Muscle of arm (tissue), 1 donor: ENCODE measurements at regions not wholly inside any gene's neighbourhood (a gene's known extent, or its start where the extent isn't known, plus 50 kb on each side); places are given as distances from the start of the nearest gene placed in this dataset.
A peak's percentile ranks its signal among the peaks of the same experiment; 100 is the strongest.
"Not testable (repeated sequence)": the region's sequence is repeated elsewhere in the genome, so short reads cannot be mapped to it uniquely, and the experiment has no call there.

Experiments used
- DNase-seq: peaks from one replicate; pipeline ENCODE4 v3.0.0-alpha.2; 2013

DNA sequence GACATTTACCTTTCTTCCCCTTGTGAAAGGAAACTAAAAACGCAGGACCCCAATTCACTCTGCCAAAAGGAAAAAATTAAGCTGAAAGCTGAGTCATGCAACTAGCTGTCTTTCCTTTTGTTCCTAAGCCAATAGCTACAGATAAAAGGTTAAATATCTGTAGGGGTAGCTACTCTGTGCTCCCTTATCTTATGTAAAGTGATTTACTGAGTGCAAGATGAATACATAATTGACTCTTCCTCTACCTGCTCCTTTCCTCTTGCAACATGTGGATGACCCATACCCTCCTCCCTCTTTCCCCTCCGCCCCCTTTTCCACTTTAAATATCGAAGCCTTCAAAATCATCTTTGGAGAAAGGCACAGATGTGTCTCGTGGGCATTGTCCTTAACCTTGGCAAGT lies 68.0 kb upstream of the ZNF157 start:
- no peak for DNase-seq

DNA sequence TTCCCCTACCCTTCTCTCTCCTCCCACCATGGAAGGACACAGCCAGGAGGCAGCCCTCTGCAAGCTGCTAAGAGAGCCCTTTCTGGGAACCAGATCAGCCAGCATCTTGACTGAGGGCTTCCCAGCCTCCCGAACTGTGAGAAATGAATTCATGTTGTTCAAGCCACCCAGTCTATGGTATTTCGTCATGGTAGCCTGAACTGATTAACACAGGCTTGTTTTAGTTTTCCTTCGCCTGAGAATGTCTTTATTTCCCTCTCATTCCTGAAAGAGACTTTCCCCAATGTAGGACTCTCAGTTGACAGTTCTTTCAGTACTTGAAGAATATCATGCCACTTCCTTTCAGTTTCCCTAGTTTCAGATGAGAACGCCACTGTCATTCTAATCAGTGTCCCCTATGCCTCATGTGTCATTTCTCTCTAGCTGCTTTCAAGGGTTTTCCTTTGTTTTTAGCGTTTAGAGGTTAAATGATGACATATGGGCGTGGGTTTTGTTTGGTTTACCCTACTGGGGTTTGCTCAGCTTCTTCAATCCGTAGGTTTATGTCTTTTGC lies 63.8 kb upstream of the ZNF157 start:
- DNase-seq, result not testable (repeated sequence)

GRCh38 chrX:47311932-47312774 lies 58.2 kb upstream of the ZNF157 start:
- DNase-seq, result peak; percentile 64

DNA sequence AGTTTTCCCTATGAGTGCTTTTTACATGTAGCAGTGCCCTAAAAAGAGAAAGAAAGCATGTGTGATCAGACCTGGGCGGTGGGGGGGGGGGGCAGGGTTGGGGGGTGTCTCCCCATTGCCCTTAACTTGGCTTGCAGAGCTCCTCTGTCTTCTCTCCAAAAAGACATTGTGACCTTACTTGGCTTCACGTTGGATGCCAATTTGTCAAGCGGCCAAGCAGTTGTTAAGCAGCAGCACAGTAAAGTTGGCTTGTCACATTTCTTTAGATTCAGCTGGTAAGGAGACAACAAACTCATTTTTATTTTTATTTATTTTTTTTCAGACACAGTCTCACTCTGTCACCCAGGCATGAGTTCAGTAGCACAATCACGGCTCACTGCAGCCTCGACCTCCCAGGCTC lies 57.3 kb upstream of the ZNF157 start:
- DNase-seq, result peak; percentile 7

DNA sequence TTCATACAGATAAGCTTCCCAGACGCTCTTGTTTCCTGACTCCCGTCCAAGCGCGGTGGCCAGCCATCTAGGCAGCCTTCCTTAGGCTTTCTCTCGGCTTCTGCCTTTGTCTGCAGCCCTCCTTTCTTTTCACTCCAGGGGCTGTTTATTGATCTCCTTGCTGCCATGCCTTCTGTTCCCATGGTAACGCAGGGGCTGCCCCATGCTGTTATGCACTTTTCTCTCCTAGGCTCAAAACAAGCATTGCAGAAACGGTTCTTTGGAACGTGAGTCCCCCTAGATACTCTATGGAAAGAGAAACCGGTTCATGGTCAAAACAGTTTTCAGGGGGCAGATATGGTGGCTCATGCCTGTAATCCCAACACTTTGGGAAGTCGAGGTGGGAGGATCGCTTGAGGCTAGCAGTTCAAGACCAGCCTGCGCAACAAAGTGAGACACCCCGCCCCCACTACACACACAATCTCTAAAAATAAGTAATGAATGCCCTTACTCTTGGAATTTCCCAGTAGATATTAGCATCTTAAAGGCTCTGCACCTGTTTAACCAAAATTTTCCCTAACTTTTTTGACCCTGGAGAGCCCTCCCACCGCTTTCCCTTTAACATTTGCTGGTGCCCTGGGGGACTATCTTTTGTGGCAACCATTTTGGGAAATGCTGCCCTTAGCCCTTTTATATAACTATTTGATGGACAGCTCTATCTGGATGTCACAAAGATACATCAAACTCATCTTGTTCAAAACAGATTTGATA lies 53.9 kb upstream of the ZNF157 start:
- DNase-seq, result peak; percentile 37
